KMS-11 (cell line): ENCODE measurements at regions not wholly inside any gene's neighbourhood (a gene's known extent, or its start where the extent isn't known, plus 50 kb on each side); places are given as distances from the start of the nearest gene placed in this dataset.

Source experiments
- H2AFZ ChIP-seq: fragments of 200-600 bp; sonication (generic); 2 replicates; pipeline ENCODE4 v1.6.1; 2016; ENCODE audit warnings: antibody characterized with exemption, mixed run types, low read depth
- H3K27ac ChIP-seq: fragments of 200-600 bp; sonication (generic); 2 replicates; pipeline ENCODE4 v1.6.1; 2016; ENCODE audit warnings: mild to moderate bottlenecking, mixed run types
- H3K27me3 ChIP-seq: fragments of 200-600 bp; sonication (generic); 2 replicates; pipeline ENCODE4 v1.6.1; 2017; ENCODE audit warnings: mild to moderate bottlenecking, low read depth, mixed run types, moderate library complexity; ENCODE audit not compliant: insufficient read depth
- H3K36me3 ChIP-seq: fragments of 200-600 bp; sonication (generic); 2 replicates; pipeline ENCODE4 v1.6.1; 2017; ENCODE audit warnings: mild to moderate bottlenecking, mixed run types; ENCODE audit not compliant: insufficient read depth
- H3K4me1 ChIP-seq: fragments of 200-600 bp; sonication (generic); 2 replicates; pipeline ENCODE4 v1.6.1; 2016; ENCODE audit warnings: mild to moderate bottlenecking, low read depth, mixed run types; ENCODE audit not compliant: poor library complexity, severe bottlenecking
- H3K4me2 ChIP-seq: fragments of 200-600 bp; sonication (generic); 2 replicates; pipeline ENCODE4 v1.7.0; 2016; ENCODE audit warnings: mild to moderate bottlenecking, mixed run types
- H3K4me3 ChIP-seq: fragments of 200-600 bp; sonication (generic); IDR thresholded peaks from 2 replicates; pipeline ENCODE4 v1.6.1; 2017; ENCODE audit warnings: low read depth, low read length, mixed read lengths; ENCODE audit not compliant: insufficient read depth
- H3K79me2 ChIP-seq: fragments of 200-600 bp; sonication (generic); 2 replicates; pipeline ENCODE4 v1.6.1; 2016; ENCODE audit warnings: low read depth, mixed run types; ENCODE audit not compliant: insufficient read depth
- H3K9ac ChIP-seq: fragments of 200-600 bp; sonication (generic); 2 replicates; pipeline ENCODE4 v1.6.1; 2016; ENCODE audit warnings: mild to moderate bottlenecking, mixed run types
- H4K20me1 ChIP-seq: fragments of 200-600 bp; sonication (generic); 2 replicates; pipeline ENCODE4 v1.6.1; 2016; ENCODE audit warnings: mild to moderate bottlenecking, mixed run types; ENCODE audit not compliant: insufficient read depth
- CTCF ChIP-seq: fragments of 200-600 bp; sonication (generic); conservative IDR thresholded peaks from 2 replicates; pipeline ENCODE4 v1.6.1; 2017; ENCODE audit warnings: low read depth, mild to moderate bottlenecking, antibody characterized with exemption, low read length, moderate library complexity, mixed read lengths

- Histone ChIP-seq H3K36me3 (no peaks in the 10 kb centered on the region), H3K27ac (no peak overlapping the region), H2AFZ (no peak overlapping the region), H3K4me1 (no peaks in the 10 kb centered on the region), H3K79me2 (no peaks in the 10 kb centered on the region), H3K27me3 (no peaks in the 10 kb centered on the region), H3K9ac (no peak overlapping the region), H4K20me1 (no peaks in the 10 kb centered on the region), H3K4me3 (no peak overlapping the region), H3K4me2 (no peak overlapping the region)
- no peak for TF ChIP-seq CTCF
These were observed 100.4 kb downstream of the ANKRD7 start for GRCh38 chr7:118324790-118325449.

- TF ChIP-seq CTCF = no peak
- no peaks in the 10 kb centered on the region for H3K4me1 ChIP-seq
- no peak overlapping the region for H3K4me3 ChIP-seq
- H3K36me3 ChIP-seq = no peaks in the 10 kb centered on the region
- no peak overlapping the region for H2AFZ ChIP-seq
- H3K27me3 ChIP-seq = no peaks in the 10 kb centered on the region
- H4K20me1 ChIP-seq = no peaks in the 10 kb centered on the region
- H3K79me2 ChIP-seq = no peaks in the 10 kb centered on the region
- H3K27ac ChIP-seq = no peak overlapping the region
- no peak overlapping the region for H3K9ac ChIP-seq
- H3K4me2 ChIP-seq = no peak overlapping the region
These were observed 100.9 kb downstream of the ANKRD7 start for GRCh38 chr7:118325450-118325808.

- H3K27ac ChIP-seq = no peak overlapping the region
- H3K4me2 ChIP-seq = no peak overlapping the region
- no peaks in the 10 kb centered on the region for H3K27me3 ChIP-seq
- no peak overlapping the region for H3K9ac ChIP-seq
- H3K4me1 ChIP-seq = no peaks in the 10 kb centered on the region
- H2AFZ ChIP-seq = no peak overlapping the region
- H3K79me2 ChIP-seq = no peaks in the 10 kb centered on the region
- H3K36me3 ChIP-seq = no peaks in the 10 kb centered on the region
- no peak for TF ChIP-seq CTCF
- no peak overlapping the region for H3K4me3 ChIP-seq
- no peaks in the 10 kb centered on the region for H4K20me1 ChIP-seq
These were observed 102.7 kb downstream of the ANKRD7 start for GRCh38 chr7:118327174-118327573.

- no peak overlapping the region for H3K27ac ChIP-seq
- no peaks in the 10 kb centered on the region for H3K79me2 ChIP-seq
- no peak overlapping the region for H2AFZ ChIP-seq
- no peak overlapping the region for H3K4me2 ChIP-seq
- no peaks in the 10 kb centered on the region for H3K27me3 ChIP-seq
- no peak overlapping the region for H3K9ac ChIP-seq
- no peak for TF ChIP-seq CTCF
- no peak overlapping the region for H3K4me3 ChIP-seq
- no peaks in the 10 kb centered on the region for H3K36me3 ChIP-seq
- no peaks in the 10 kb centered on the region for H3K4me1 ChIP-seq
- no peaks in the 10 kb centered on the region for H4K20me1 ChIP-seq
These were observed 104.2 kb downstream of the ANKRD7 start for GRCh38 chr7:118328505-118329211.
